SU-DHL-6 (cell line): ENCODE measurements at regions not wholly inside any gene's neighbourhood (a gene's known extent, or its start where the extent isn't known, plus 50 kb on each side); places are given as distances from the start of the nearest gene placed in this dataset.

ENCODE experiments used
- H2AFZ ChIP-seq: fragments of 200-600 bp; sonication (generic); 2 replicates; pipeline ENCODE4 v1.6.1; 2014; ENCODE audit warnings: low read depth, mild to moderate bottlenecking, moderate library complexity, mixed read lengths, antibody characterized with exemption, low read length; ENCODE audit not compliant: severe bottlenecking
- H3F3A ChIP-seq: fragments of 200-600 bp; shearing (Covaris generic); 2 replicates; pipeline ENCODE4 v1.6.0; 2016; ENCODE audit warnings: antibody characterized with exemption, mild to moderate bottlenecking; ENCODE audit not compliant: insufficient read depth
- H3K27ac ChIP-seq: fragments of 200-600 bp; sonication (generic); 2 replicates; pipeline ENCODE4 v1.5.1; 2016; ENCODE audit warnings: low read depth, mild to moderate bottlenecking, low read length, moderate library complexity, mixed read lengths
- H3K27me3 ChIP-seq: fragments of 200-600 bp; sonication (generic), shearing (Covaris generic); 2 replicates; pipeline ENCODE4 v1.6.0; 2014; ENCODE audit warnings: mild to moderate bottlenecking, low read length
- H3K36me3 ChIP-seq: fragments of 200-600 bp; sonication (generic); 2 replicates; pipeline ENCODE4 v1.6.1; 2014; ENCODE audit warnings: mild to moderate bottlenecking, low read length, mixed read lengths
- H3K4me2 ChIP-seq: fragments of 300-600, 200-600 bp; shearing (Covaris generic), sonication (generic); 2 replicates; pipeline ENCODE4 v1.6.0; 2014; ENCODE audit warnings: low read length, low read depth, mild to moderate bottlenecking; ENCODE audit not compliant: poor library complexity, severe bottlenecking
- H3K4me3 ChIP-seq: fragments of 200-600 bp; sonication (generic); 2 replicates; pipeline ENCODE4 v1.5.1; 2014; ENCODE audit warnings: antibody characterized with exemption, low read length, mild to moderate bottlenecking, mixed read lengths; ENCODE audit not compliant: insufficient read depth, poor library complexity, severe bottlenecking
- H3K79me2 ChIP-seq: fragments of 200-600 bp; sonication (generic); 2 replicates; pipeline ENCODE4 v1.6.1; 2014; ENCODE audit warnings: mild to moderate bottlenecking, low read length, moderate library complexity; ENCODE audit not compliant: insufficient read depth
- H3K9ac ChIP-seq: fragments of 200-600 bp; sonication (generic); 2 replicates; pipeline ENCODE4 v1.7.0; 2014; ENCODE audit warnings: mild to moderate bottlenecking, low read length
- H3K9me2 ChIP-seq: fragments of 200-600 bp; sonication (generic); replicated peaks from 2 replicates; pipeline ENCODE4 v1.6.1; 2014; ENCODE audit warnings: low read length; ENCODE audit not compliant: insufficient read depth
- H3K9me3 ChIP-seq: fragments of 200-600 bp; sonication (generic); 2 replicates; pipeline ENCODE4 v1.6.1; 2014; ENCODE audit warnings: low read length, mixed read lengths; ENCODE audit not compliant: insufficient read depth
- H4K20me1 ChIP-seq: fragments of 200-600 bp; sonication (generic); 2 replicates; pipeline ENCODE4 v1.6.1; 2014; ENCODE audit warnings: low read depth, mild to moderate bottlenecking, antibody characterized with exemption, low read length, moderate library complexity, mixed read lengths
- CTCF ChIP-seq: fragments of 200-600 bp; sonication (generic); IDR thresholded peaks from one replicate; pipeline ENCODE4 v1.5.1; 2017; ENCODE audit warnings: antibody characterized with exemption, mild to moderate bottlenecking, low read length, moderate library complexity; ENCODE audit not compliant: insufficient read depth, poor library complexity, severe bottlenecking
- EZH2phosphoT487 ChIP-seq: fragments of 200-600 bp; sonication (generic), shearing (Covaris generic); conservative IDR thresholded peaks from 2 replicates; pipeline ENCODE4 v1.6.1; 2018; ENCODE audit warnings: mild to moderate bottlenecking, antibody characterized with exemption, low read length, moderate library complexity, mixed read lengths

- H4K20me1 ChIP-seq: no peaks in the 10 kb centered on the region
- TF ChIP-seq EZH2phosphoT487 (no peak), CTCF (no peak)
- H3F3A ChIP-seq: no peaks in the 10 kb centered on the region
- no peak overlapping the region for H3K9ac ChIP-seq
- no peaks in the 10 kb centered on the region for H3K9me3 ChIP-seq
- H3K36me3 ChIP-seq: no peaks in the 10 kb centered on the region
- no peak overlapping the region for H3K4me2 ChIP-seq
- H3K27me3 ChIP-seq: no peaks in the 10 kb centered on the region
- H3K27ac ChIP-seq: no peak overlapping the region
- H2AFZ ChIP-seq: no peak overlapping the region
- no peaks in the 10 kb centered on the region for H3K79me2 ChIP-seq
- H3K4me3 ChIP-seq: no peak overlapping the region
- no peaks in the 10 kb centered on the region for H3K9me2 ChIP-seq
These were observed 83.1 kb upstream of the FNDC3B start for GRCh38 chr3:171956181-171956683.

GRCh38 chr3:171956705-171957104, 82.7 kb upstream of the FNDC3B start:
- Histone ChIP-seq H3K9me2 (no peaks in the 10 kb centered on the region), H3K4me2 (no peak overlapping the region), H3K4me3 (no peak overlapping the region), H2AFZ (no peak overlapping the region), H3K79me2 (no peaks in the 10 kb centered on the region), H3K36me3 (no peaks in the 10 kb centered on the region), H3K9ac (no peak overlapping the region), H3K9me3 (no peaks in the 10 kb centered on the region), H3K27me3 (no peaks in the 10 kb centered on the region), H3K27ac (no peak overlapping the region), H4K20me1 (no peaks in the 10 kb centered on the region), H3F3A (no peaks in the 10 kb centered on the region)
- no peak for TF ChIP-seq CTCF

- Histone ChIP-seq H4K20me1 (no peaks in the 10 kb centered on the region), H3K9me3 (no peaks in the 10 kb centered on the region), H3K79me2 (no peaks in the 10 kb centered on the region), H3K27me3 (no peaks in the 10 kb centered on the region), H3K9me2 (no peaks in the 10 kb centered on the region), H3K4me2 (no peak overlapping the region), H3K9ac (no peak overlapping the region), H3K36me3 (no peaks in the 10 kb centered on the region), H3K4me3 (no peak overlapping the region), H2AFZ (no peak overlapping the region), H3K27ac (no peak overlapping the region), H3F3A (no peaks in the 10 kb centered on the region)
- no peak for TF ChIP-seq EZH2phosphoT487
- no peak for TF ChIP-seq CTCF
These were observed 79.8 kb upstream of the FNDC3B start for GRCh38 chr3:171959532-171960089.
